Endothelial cell of umbilical vein (primary cell): ENCODE measurements at regions not wholly inside any gene's neighbourhood (a gene's known extent, or its start where the extent isn't known, plus 50 kb on each side); places are given as distances from the start of the nearest gene placed in this dataset.

ENCODE experiments used
- BruUV-seq: library from RNA; stranded (reverse); fragments of 400-500 nt; replicated peaks from 2 replicates; lab custom pipeline; 2021; lab: Mats Ljungman, UMichigan
- CTCF ChIA-PET: fragments of 300-600, 350-600 bp; sonication (Branson Sonifier 250); formaldehyde crosslinking; loops from one replicate; lab custom pipeline; 2021; ENCODE audit warnings: antibody characterized with exemption, inconsistent platforms; lab: Charles Lee
- POLR2A ChIA-PET: fragments of 300-600, 350-600 bp; sonication (Branson Sonifier 250); formaldehyde crosslinking; loops from one replicate; lab custom pipeline; 2021; ENCODE audit warnings: antibody characterized with exemption, inconsistent platforms; lab: Charles Lee
- DNase-seq: peaks from one replicate; pipeline ENCODE4 v3.0.0-alpha.2; 2011; ENCODE audit warnings: low read depth, low spot score
- FAIRE-seq: peaks from 2 replicates; lab custom pipeline; 2011; peaks lifted over from hg19 to GRCh38; lab: Jason Lieb, UNC
- H2AFZ ChIP-seq: 2 replicates; pipeline ENCODE4 v1.6.0; 2012; ENCODE audit warnings: low read depth, low read length, control low read depth, inconsistent platforms
- H3K27ac ChIP-seq: 2 replicates; pipeline ENCODE4 v1.5.1; 2011; ENCODE audit warnings: low read depth, mild to moderate bottlenecking, control low read depth, low read length, moderate library complexity; ENCODE audit not compliant: insufficient read depth
- H3K27me3 ChIP-seq, 2 experiments: 2 replicates each; pipeline versions ENCODE4 v1.6.0 to v1.6.1; 2011; ENCODE audit warnings: low read length in 2 of 2, mixed read lengths in 1 of 2; ENCODE audit not compliant: control insufficient read depth in 2 of 2, insufficient read depth in 2 of 2
- H3K36me3 ChIP-seq, 2 experiments: 2 replicates in 1 of 2; 3 replicates in 1 of 2; pipeline ENCODE4 v1.5.1; 2011; ENCODE audit warnings: low read length in 2 of 2, mild to moderate bottlenecking in 1 of 2, moderate library complexity in 1 of 2; ENCODE audit not compliant: control insufficient read depth in 2 of 2, insufficient read depth in 2 of 2; ENCODE audit errors: extremely low read depth in 1 of 2
- H3K4me1 ChIP-seq: 3 replicates; pipeline ENCODE4 v1.5.1; 2011; ENCODE audit warnings: mild to moderate bottlenecking, low read length; ENCODE audit not compliant: control insufficient read depth, insufficient read depth; ENCODE audit errors: extremely low read depth
- H3K4me2 ChIP-seq: 2 replicates; pipeline ENCODE4 v1.6.1; 2011; ENCODE audit warnings: low read length, control low read depth, mixed read lengths; ENCODE audit not compliant: insufficient read depth
- H3K4me3 ChIP-seq, 3 experiments: fragments of 200-600 bp in 1 of 3; sonication (generic), shearing (Covaris generic) in 1 of 3; replicated peaks in 1 of 3; 2 replicates each; pipeline ENCODE4 v1.5.1; 2011 to 2016; ENCODE audit warnings: control low read depth in 3 of 3, low read length in 3 of 3, mild to moderate bottlenecking in 2 of 3, inconsistent platforms in 1 of 3, low read depth in 1 of 3, moderate library complexity in 1 of 3; ENCODE audit not compliant: insufficient read depth in 1 of 3
- H3K79me2 ChIP-seq: 2 replicates; pipeline ENCODE4 v1.6.0; 2012; ENCODE audit warnings: low read length, inconsistent platforms; ENCODE audit not compliant: control insufficient read depth, insufficient read depth
- H3K9ac ChIP-seq: replicated peaks from 2 replicates; pipeline ENCODE3; 2011; ENCODE audit warnings: low read length, control low read depth; ENCODE audit not compliant: insufficient read depth; ENCODE audit errors: extremely low read depth
- H3K9me1 ChIP-seq: replicated peaks from 3 replicates; pipeline ENCODE4 v1.6.0; 2011; ENCODE audit warnings: mild to moderate bottlenecking, low read length; ENCODE audit not compliant: control insufficient read depth, insufficient read depth; ENCODE audit errors: extremely low read depth
- H3K9me3 ChIP-seq: replicated peaks from 2 replicates; pipeline ENCODE4 v1.5.1; 2012; ENCODE audit warnings: low read length, inconsistent platforms; ENCODE audit not compliant: control insufficient read depth, insufficient read depth
- H4K20me1 ChIP-seq: replicated peaks from 2 replicates; pipeline ENCODE3; 2011; ENCODE audit warnings: mild to moderate bottlenecking, low read length; ENCODE audit not compliant: control insufficient read depth, insufficient read depth; ENCODE audit errors: extremely low read depth
- CTCF ChIP-seq, 2 donors: IDR thresholded peaks; 1 replicate in 1 of 2; 2 replicates in 1 of 2; pipeline ENCODE4 v1.5.1; 2011; ENCODE audit warnings: low read length in 2 of 2, mild to moderate bottlenecking in 2 of 2, moderate library complexity in 2 of 2, control low read depth in 1 of 2, inconsistent platforms in 1 of 2, low read depth in 1 of 2; ENCODE audit not compliant: insufficient read depth in 1 of 2; ENCODE audit errors: extremely low read depth in 1 of 2
- EZH2 ChIP-seq: IDR thresholded peaks from 2 replicates; pipeline ENCODE4 v1.6.1; 2012; ENCODE audit warnings: borderline replicate concordance, low read depth, mild to moderate bottlenecking, moderate library complexity, low read length, inconsistent platforms; ENCODE audit not compliant: severe bottlenecking
- FOS ChIP-seq: IDR thresholded peaks from 2 replicates; pipeline ENCODE4 v1.6.1; 2011; ENCODE audit warnings: mild to moderate bottlenecking, low read length, moderate library complexity, borderline replicate concordance; ENCODE audit not compliant: insufficient read depth
- GATA2 ChIP-seq: IDR thresholded peaks from 2 replicates; pipeline ENCODE4 v1.7.0; 2011; ENCODE audit warnings: low read depth, mild to moderate bottlenecking, moderate library complexity, mixed read lengths, low read length; ENCODE audit not compliant: insufficient read length, insufficient read depth
- JUN ChIP-seq: IDR thresholded peaks from 2 replicates; pipeline ENCODE4 v1.6.1; 2011; ENCODE audit warnings: borderline replicate concordance, low read depth; ENCODE audit not compliant: insufficient read length, insufficient read depth
- MAX ChIP-seq: IDR thresholded peaks from 2 replicates; pipeline ENCODE4 v1.6.1; 2011; ENCODE audit not compliant: insufficient read depth, insufficient read length
- MYC ChIP-seq: IDR thresholded peaks from one replicate; pipeline ENCODE4 v1.6.1; 2011; ENCODE audit warnings: mild to moderate bottlenecking, low read depth, low read length
- POLR2A ChIP-seq: IDR thresholded peaks from 2 replicates; pipeline ENCODE4 v1.6.1; 2012; ENCODE audit warnings: low read depth, mild to moderate bottlenecking, control low read depth, low read length
- POLR2AphosphoS5 ChIP-seq: IDR thresholded peaks from 2 replicates; pipeline ENCODE4 v1.6.1; 2012; ENCODE audit warnings: low read depth, mild to moderate bottlenecking, control low read depth, low read length, moderate library complexity; ENCODE audit not compliant: insufficient read depth
- dilution Hi-C: fragments of 300-500 bp; cut with MboI; formaldehyde crosslinking; loops from one replicate; pipeline ENCODE4 v1.15.0; 2019; ENCODE audit warnings: low sequenced_read_pairs; ENCODE audit not compliant: extremely low pct_ligation_motif_present
- intact Hi-C: fragments of 100-400 bp; cut with micrococcal nuclease; formaldehyde crosslinking; loops from one replicate; pipeline ENCODE4 v1.10.0; 2022

GRCh38 chr14:49993565-49993964 lies 100.7 kb downstream of the ARF6 start:
- H4K20me1 ChIP-seq: no peaks in the 10 kb centered on the region
- H3K27ac ChIP-seq: no peak overlapping the region
- no peak overlapping the region for H3K4me2 ChIP-seq
- no peaks in the 10 kb centered on the region for H3K27me3 ChIP-seq
- H3K4me1 ChIP-seq: no peaks in the 10 kb centered on the region
- TF ChIP-seq POLR2AphosphoS5 (no peak), MAX (no peak), MYC (no peak), JUN (no peak), FOS (no peak), GATA2 (no peak), POLR2A (no peak), CTCF (IDR thresholded peaks at IDR 0.05; ENCODE audit: extremely low read depth in 1 of 2, insufficient read depth in 1 of 2, low read depth in 1 of 2, low read length in 2 of 2) (no peak), EZH2 (no peak)
- no peak for FAIRE-seq
- H3K9me3 ChIP-seq: no peaks in the 10 kb centered on the region
- H3K79me2 ChIP-seq: no peaks in the 10 kb centered on the region
- no peak overlapping the region for H3K4me3 ChIP-seq
- dilution Hi-C loops: no loop called here
- ChIA-PET POLR2A (no interaction called here), CTCF (interaction anchor here (0.8 kb wide), 1 partner anchor 24 kb away, joined by 3 read pairs; no protein-coding TSS in a partner anchor)
- intact Hi-C loops: no loop called here
- no peak overlapping the region for H3K9ac ChIP-seq
- H2AFZ ChIP-seq: no peak overlapping the region
- H3K36me3 ChIP-seq: no peaks in the 10 kb centered on the region
- BruUV-seq: no TSS peak
- no peak for DNase-seq
- H3K9me1 ChIP-seq: no peaks in the 10 kb centered on the region
